ENCODE measurements at regions not wholly inside any gene's neighbourhood (a gene's known extent, or its start where the extent isn't known, plus 50 kb on each side); places are given as distances from the start of the nearest gene placed in this dataset.

GRCh38 chr5:71932655-71933338, 174.5 kb upstream of the MAP1B start:
- Histone ChIP-seq H3K9me3 (no peaks in the 10 kb centered on the region), H3K27ac (peak overlapping the region in 1 of 2 donors; percentile 19), H3K27me3 (no peaks in the 10 kb centered on the region), H3K4me3 (no peak overlapping the region), H3K36me3 (no peaks in the 10 kb centered on the region), H3K4me1 (peaks cover 0 to 3% of the 10 kb centered on the region in 2 donors)
- peak; percentile 62 for ATAC-seq
- DNase-seq, result peak in 1 of 4 donors; percentile 46
- intact Hi-C loops (cut with DNase I), result no loop called here
- TF ChIP-seq, protein P1, sequence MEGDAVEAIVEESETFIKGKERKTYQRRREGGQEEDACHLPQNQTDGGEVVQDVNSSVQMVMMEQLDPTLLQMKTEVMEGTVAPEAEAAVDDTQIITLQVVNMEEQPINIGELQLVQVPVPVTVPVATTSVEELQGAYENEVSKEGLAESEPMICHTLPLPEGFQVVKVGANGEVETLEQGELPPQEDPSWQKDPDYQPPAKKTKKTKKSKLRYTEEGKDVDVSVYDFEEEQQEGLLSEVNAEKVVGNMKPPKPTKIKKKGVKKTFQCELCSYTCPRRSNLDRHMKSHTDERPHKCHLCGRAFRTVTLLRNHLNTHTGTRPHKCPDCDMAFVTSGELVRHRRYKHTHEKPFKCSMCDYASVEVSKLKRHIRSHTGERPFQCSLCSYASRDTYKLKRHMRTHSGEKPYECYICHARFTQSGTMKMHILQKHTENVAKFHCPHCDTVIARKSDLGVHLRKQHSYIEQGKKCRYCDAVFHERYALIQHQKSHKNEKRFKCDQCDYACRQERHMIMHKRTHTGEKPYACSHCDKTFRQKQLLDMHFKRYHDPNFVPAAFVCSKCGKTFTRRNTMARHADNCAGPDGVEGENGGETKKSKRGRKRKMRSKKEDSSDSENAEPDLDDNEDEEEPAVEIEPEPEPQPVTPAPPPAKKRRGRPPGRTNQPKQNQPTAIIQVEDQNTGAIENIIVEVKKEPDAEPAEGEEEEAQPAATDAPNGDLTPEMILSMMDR (IDR thresholded peaks at IDR 0.05), result no peak

DNA sequence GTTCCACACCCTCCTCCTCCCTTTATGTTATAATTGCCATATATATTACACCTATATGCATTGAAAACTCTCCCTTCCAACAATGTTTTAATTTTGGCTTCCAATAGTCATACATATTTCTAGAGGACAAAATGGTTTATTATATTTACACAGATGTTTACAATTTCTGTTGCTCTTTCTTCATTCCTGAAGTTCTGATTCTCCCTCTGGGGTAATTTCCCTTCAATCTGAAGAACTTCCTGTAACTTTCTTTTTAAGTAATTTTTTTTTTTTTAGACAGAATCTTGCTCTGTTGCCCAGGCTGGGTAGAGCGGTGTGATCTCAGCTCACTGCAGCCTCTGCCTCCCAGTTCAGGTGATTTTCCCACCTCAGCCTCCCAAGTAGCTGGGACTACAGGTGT, 173.0 kb upstream of the MAP1B start:
- ATAC-seq, result no peak
- no peaks in the 10 kb centered on the region for H3K36me3 ChIP-seq
- DNase-seq, result no peak
- no peak overlapping the region for H3K4me3 ChIP-seq
- no peaks in the 10 kb centered on the region for H3K9me3 ChIP-seq
- H3K27me3 ChIP-seq, result no peaks in the 10 kb centered on the region
- intact Hi-C loops (cut with DNase I), result no loop called here
- H3K27ac ChIP-seq, result no peak overlapping the region
- TF ChIP-seq, protein P1 (IDR thresholded peaks at IDR 0.05), result no peak
- H3K4me1 ChIP-seq, result peaks cover 0 to 3% of the 10 kb centered on the region in 2 donors

GRCh38 chr5:71937921-71938698, 169.2 kb upstream of the MAP1B start:
- TF ChIP-seq, protein P1 (IDR thresholded peaks at IDR 0.05), result no peak
- no peaks in the 10 kb centered on the region for H3K4me1 ChIP-seq
- no peaks in the 10 kb centered on the region for H3K9me3 ChIP-seq
- DNase-seq (no peak), ATAC-seq (no peak)
- H3K4me3 ChIP-seq, result no peak overlapping the region
- H3K27me3 ChIP-seq, result no peaks in the 10 kb centered on the region
- H3K27ac ChIP-seq, result no peak overlapping the region
- H3K36me3 ChIP-seq, result no peaks in the 10 kb centered on the region
- intact Hi-C loops (cut with DNase I), result no loop called here

DNA sequence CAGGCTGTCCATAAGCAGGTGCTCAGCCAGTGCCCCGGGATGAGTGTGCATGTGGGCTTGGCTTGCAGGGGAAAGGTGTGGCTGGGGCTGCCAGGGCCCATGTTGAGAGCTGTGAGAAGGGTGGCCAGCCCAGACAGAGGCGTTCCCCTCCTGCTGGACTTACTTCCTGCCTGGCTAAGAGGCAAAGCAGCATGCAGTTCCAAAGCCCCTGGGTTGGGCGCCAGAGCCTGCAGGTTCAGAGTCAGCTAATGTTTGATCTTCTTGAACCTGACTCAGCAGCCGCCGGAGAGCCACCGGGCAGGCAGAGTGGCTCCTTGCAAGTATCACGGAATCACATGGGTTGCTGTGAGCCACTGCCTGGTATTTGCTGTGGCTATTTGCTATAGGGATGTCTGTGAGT, 168.4 kb upstream of the MAP1B start:
- ATAC-seq, result peak; percentile 96
- DNase-seq, result peak in 2 of 4 donors; percentile 68 to 80

More for the DNA sequence above, 168.4 kb upstream of the MAP1B start:
- Histone ChIP-seq H3K27ac (no peak overlapping the region), H3K4me3 (no peak overlapping the region), H3K27me3 (no peaks in the 10 kb centered on the region), H3K9me3 (no peaks in the 10 kb centered on the region), H3K4me1 (no peaks in the 10 kb centered on the region), H3K36me3 (no peaks in the 10 kb centered on the region)
- intact Hi-C loops (cut with DNase I), result no loop called here
- TF ChIP-seq, protein P1 (IDR thresholded peaks at IDR 0.05), result no peak

Data from left lung (tissue), 4 donors.